ENCODE measurements at regions not wholly inside any gene's neighbourhood (a gene's known extent, or its start where the extent isn't known, plus 50 kb on each side); places are given as distances from the start of the nearest gene placed in this dataset.

DNA sequence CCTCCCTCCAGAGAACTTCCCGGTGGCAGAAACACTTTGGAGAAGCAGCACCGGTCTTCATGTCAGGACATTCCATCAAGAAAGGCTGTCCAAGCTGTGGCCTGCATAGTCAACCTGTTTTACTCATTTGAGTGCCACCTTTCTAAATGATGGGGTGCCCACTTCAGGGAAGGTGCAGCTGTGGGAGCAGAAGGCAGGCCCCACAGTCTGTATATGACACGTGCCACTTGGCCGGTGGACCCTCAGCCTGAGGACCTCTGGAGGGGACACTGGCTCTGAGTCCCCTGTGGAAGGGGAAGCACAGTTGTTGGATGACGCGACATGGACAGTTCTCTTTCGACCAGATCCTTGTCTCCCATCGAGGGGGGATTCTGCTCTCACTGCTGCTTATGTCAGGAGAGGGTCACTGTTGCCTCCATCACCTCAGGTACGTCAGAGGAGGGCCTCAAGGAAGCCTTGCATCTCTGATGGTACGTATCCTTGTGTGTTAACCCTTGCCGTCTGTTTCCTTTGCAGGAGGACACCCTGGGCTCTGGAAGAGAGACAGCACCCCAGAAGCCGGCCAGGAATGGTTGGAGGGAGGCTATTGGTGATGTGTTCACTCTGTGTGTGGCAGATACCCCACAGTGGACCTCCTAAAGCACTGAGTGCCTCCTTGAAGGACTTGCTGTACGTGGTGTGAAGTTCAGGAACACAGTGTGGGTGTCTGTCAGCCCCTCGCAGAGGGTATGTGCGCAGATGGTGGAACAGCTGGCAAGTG lies 132.1 kb upstream of the RTL1 start:
- Histone ChIP-seq H3F3A (replicated peaks; ENCODE audit: insufficient read depth) (no peaks in the 10 kb centered on the region), H3K9me3 (no peaks in the 10 kb centered on the region), H3K27ac (ENCODE audit: low read depth in 2 of 2, low read length in 1 of 2) (no peak overlapping the region), H4K20me1 (ENCODE audit: insufficient read depth) (no peaks in the 10 kb centered on the region), H2AFZ (ENCODE audit: low read depth) (no peak overlapping the region), H3K9me2 (no peaks in the 10 kb centered on the region), H3K4me3 (ENCODE audit: low read depth in 2 of 2, low read length in 1 of 2) (no peak overlapping the region), H3K27me3 (ENCODE audit: insufficient read depth) (no peaks in the 10 kb centered on the region), H3K4me1 (ENCODE audit: control insufficient read depth in 1 of 2, insufficient read depth in 2 of 2, low read depth in 1 of 2, low read length in 1 of 2) (no peaks in the 10 kb centered on the region), H3K9ac (no peak overlapping the region), H3K4me2 (no peak overlapping the region), H3K79me2 (ENCODE audit: insufficient read depth) (no peaks in the 10 kb centered on the region), H3K36me3 (replicated peaks in 1 of 2; ENCODE audit: control insufficient read depth in 1 of 2, insufficient read depth in 2 of 2, low read length in 1 of 2) (no peaks in the 10 kb centered on the region)
- ChIA-PET CTCF (no interaction called here), POLR2A (no interaction called here)
- whole genome bisulfite sequencing (ENCODE audit: low lambda C conversion rate): 44% methylated on average over 12 of the region's 15 CpGs
- DNase-seq: no peak
- TF ChIP-seq TEAD4 (IDR thresholded peaks at IDR 0.05; ENCODE audit: borderline replicate concordance, insufficient read depth) (no peak), RAD21 (IDR thresholded peaks at IDR 0.05; ENCODE audit: low read length) (no peak), MXI1 (IDR thresholded peaks at IDR 0.05; ENCODE audit: low read depth, low read length) (no peak), EZH2phosphoT487 (IDR thresholded peaks at IDR 0.05; ENCODE audit: borderline replicate concordance, low read depth) (no peak), EP300 (IDR thresholded peaks at IDR 0.05; ENCODE audit: borderline replicate concordance in 1 of 2, low read depth in 1 of 2, low read length in 1 of 2) (no peak), NFIC (IDR thresholded peaks at IDR 0.05; ENCODE audit: borderline replicate concordance) (no peak), JUND (IDR thresholded peaks at IDR 0.05) (no peak), IRF3 (IDR thresholded peaks at IDR 0.05; ENCODE audit: low read depth, low read length) (no peak), FOXJ3 (CRISPR knock-in tag; IDR thresholded peaks at IDR 0.05) (no peak), ELF1 (IDR thresholded peaks at IDR 0.05) (no peak), GATA2 (CRISPR knock-in tag; IDR thresholded peaks at IDR 0.05) (no peak), MAX (IDR thresholded peaks at IDR 0.05; ENCODE audit: low read depth) (no peak), FOXM1 (IDR thresholded peaks at IDR 0.05; ENCODE audit: low read depth) (no peak), SIN3A (IDR thresholded peaks at IDR 0.05; ENCODE audit: borderline replicate concordance, low read depth, low read length) (no peak), RFX5 (IDR thresholded peaks at IDR 0.05; ENCODE audit: low read length) (no peak), CTCF (IDR thresholded peaks at IDR 0.05) (no peak), RCOR1 (IDR thresholded peaks at IDR 0.05; ENCODE audit: low read length) (no peak), YY1 (IDR thresholded peaks at IDR 0.05; ENCODE audit: low read depth) (no peak), NRF1 (IDR thresholded peaks at IDR 0.05; ENCODE audit: low read depth, low read length) (no peak)
- TF ChIP-seq, protein P1, sequence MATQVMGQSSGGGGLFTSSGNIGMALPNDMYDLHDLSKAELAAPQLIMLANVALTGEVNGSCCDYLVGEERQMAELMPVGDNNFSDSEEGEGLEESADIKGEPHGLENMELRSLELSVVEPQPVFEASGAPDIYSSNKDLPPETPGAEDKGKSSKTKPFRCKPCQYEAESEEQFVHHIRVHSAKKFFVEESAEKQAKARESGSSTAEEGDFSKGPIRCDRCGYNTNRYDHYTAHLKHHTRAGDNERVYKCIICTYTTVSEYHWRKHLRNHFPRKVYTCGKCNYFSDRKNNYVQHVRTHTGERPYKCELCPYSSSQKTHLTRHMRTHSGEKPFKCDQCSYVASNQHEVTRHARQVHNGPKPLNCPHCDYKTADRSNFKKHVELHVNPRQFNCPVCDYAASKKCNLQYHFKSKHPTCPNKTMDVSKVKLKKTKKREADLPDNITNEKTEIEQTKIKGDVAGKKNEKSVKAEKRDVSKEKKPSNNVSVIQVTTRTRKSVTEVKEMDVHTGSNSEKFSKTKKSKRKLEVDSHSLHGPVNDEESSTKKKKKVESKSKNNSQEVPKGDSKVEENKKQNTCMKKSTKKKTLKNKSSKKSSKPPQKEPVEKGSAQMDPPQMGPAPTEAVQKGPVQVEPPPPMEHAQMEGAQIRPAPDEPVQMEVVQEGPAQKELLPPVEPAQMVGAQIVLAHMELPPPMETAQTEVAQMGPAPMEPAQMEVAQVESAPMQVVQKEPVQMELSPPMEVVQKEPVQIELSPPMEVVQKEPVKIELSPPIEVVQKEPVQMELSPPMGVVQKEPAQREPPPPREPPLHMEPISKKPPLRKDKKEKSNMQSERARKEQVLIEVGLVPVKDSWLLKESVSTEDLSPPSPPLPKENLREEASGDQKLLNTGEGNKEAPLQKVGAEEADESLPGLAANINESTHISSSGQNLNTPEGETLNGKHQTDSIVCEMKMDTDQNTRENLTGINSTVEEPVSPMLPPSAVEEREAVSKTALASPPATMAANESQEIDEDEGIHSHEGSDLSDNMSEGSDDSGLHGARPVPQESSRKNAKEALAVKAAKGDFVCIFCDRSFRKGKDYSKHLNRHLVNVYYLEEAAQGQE (IDR thresholded peaks at IDR 0.05; ENCODE audit: low read depth, low read length): no peak

Measured in SK-N-SH (cell line).